ENCODE measurements at regions not wholly inside any gene's neighbourhood (a gene's known extent, or its start where the extent isn't known, plus 50 kb on each side); places are given as distances from the start of the nearest gene placed in this dataset.

DNA sequence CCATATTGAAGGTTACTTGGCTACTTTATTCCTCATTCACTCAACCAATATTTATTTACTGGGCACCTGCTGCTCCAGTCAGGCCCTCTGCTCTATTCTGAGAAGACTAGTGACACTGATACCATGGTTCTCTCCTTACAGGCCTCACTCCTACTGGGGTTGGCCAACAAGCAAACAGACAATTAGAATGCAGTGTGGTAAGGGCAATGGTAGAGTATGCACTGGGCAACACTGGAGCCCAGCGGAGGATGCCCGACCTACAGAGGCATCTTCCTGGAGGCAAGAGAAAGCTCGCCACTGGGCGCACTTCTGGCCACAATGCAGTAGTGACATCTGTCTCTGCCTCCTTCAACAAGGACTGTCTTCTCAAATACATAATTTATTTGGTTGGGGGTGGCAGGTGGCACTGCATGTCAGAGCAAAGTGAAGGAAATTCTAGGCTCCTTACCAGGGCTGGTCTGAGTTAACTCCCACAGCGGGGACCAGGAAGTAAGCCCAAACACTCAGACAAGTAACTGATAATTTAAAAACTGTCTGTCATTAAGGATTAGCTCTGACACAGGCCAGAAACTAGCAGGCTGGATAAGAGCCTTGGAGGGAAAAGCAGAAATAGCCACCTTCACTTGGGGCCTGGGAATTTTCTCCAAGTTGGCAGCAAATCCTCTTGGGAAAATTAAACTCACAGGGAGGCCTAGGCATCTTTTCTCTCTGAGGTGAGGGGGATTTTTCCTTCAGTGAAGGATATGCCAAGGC is 150.7 kb upstream of the EOLA2 start:
- TF ChIP-seq, protein P1, sequence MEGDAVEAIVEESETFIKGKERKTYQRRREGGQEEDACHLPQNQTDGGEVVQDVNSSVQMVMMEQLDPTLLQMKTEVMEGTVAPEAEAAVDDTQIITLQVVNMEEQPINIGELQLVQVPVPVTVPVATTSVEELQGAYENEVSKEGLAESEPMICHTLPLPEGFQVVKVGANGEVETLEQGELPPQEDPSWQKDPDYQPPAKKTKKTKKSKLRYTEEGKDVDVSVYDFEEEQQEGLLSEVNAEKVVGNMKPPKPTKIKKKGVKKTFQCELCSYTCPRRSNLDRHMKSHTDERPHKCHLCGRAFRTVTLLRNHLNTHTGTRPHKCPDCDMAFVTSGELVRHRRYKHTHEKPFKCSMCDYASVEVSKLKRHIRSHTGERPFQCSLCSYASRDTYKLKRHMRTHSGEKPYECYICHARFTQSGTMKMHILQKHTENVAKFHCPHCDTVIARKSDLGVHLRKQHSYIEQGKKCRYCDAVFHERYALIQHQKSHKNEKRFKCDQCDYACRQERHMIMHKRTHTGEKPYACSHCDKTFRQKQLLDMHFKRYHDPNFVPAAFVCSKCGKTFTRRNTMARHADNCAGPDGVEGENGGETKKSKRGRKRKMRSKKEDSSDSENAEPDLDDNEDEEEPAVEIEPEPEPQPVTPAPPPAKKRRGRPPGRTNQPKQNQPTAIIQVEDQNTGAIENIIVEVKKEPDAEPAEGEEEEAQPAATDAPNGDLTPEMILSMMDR (conservative IDR thresholded peaks at IDR 0.05; ENCODE audit: low read depth, low read length): no peak
- no peak for TF ChIP-seq EZH2 (IDR thresholded peaks at IDR 0.05; ENCODE audit: borderline replicate concordance, low read depth, low read length, poor library complexity, severe bottlenecking)
